G401.6 (cell line): ENCODE measurements at regions not wholly inside any gene's neighbourhood (a gene's known extent, or its start where the extent isn't known, plus 50 kb on each side); places are given as distances from the start of the nearest gene placed in this dataset.
"Not testable (repeated sequence)": the region's sequence is repeated elsewhere in the genome, so short reads cannot be mapped to it uniquely, and the experiment has no call there.

Experiments used
- FAIRE-seq: peaks from 2 replicates; lab custom pipeline; 2012; peaks lifted over from hg19 to GRCh38; lab: Jason Lieb, UNC

DNA sequence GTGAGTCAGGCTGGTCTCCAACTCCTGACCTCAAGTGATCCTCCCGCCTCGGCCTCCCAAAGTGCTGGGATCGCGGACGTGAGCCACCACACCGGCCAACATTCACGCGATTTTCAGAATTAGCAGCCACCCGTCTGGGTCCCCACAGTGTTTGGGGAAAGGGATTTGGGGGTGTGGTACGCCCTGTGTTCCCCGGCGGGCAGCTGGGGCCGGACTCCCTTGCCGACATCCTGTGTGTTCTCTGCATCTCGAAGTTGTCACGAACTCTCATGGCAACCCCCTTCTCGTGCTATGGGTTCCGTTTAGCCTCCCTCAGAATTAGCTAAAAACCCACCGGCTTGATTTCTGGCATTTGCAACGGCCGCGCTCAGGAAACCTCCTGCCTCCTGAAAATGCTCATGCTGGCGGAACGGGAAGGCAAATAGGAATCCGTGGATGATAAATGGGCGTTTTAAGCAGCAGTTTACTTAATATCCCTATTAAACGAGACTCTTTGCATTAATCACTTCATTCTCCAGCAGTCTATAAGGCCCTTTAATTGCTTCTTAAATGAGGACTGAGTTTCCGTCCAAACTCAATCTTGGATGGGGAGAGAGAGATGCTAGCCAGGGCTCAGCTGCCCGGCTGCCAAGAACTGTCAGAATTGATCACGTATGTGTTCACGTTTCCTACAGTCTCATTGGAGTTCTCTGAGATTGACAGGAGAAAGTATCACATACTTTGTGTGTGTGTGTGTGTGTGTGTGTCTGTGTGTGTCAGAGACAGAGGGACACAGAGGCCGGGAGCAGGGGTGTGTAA lies 78.9 kb upstream of the PPP2R3B start:
- FAIRE-seq: no peak

DNA sequence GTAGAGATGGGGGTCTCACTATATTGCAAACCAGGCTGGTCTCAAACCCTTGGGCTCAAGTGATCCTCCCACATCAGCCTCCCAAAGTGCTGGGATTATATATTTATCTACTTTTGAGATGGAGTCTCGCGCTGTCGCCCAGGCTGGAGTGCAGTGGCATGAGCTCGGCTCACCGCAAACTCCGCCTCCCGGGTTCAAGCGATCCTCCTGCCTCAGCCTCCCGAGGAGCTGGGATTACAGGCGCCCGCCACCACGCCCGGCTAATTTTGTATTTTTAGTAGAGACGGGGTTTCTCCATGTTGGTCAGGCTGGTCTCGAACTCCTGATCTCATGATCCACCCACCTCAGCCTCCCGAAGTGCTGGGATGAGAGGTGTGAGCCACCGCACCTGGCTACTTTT lies 80.1 kb upstream of the PPP2R3B start:
- not testable (repeated sequence) for FAIRE-seq

GRCh38 chrX:467686-468085 lies 81.0 kb upstream of the PPP2R3B start:
- not testable (repeated sequence) for FAIRE-seq

DNA sequence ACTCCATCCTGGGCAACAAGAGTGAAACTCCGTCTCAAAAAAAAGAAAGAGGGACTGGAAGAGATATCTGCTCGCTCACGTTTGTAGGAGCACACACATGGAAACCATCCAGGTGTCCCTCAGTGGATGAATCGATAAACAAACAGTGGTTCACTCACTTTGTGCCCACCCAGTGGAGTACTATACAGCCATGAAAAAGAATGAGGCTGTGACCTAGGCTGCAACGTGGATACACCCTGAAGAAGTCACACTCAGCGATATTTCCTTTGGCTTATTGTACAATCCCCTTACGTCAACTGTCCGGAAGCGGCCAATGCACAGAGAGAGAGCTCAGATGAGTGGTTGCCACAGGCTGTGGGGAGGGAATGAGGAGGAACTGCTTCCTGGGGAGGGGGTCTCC lies 82.3 kb upstream of the PPP2R3B start:
- no peak for FAIRE-seq

DNA sequence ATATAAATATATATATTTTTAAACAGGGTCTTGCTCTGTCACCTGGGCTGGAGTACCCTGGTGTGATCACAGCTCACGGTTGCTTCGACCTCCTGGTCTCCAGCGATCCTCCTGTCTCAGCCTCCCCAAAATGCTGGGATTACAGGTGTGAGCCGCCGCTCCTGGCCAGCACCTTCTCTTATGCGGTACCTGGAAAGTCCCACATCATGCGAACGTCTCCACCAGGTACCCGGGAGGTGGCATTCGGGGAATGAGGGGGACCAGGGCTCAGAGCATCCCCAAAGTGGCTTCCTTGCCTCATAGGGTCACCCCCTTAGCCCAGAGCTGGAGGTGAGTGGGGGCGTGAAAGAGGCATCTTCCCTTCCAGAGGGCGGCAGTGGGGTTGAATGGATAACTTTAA lies 84.0 kb upstream of the PPP2R3B start:
- FAIRE-seq: no peak

DNA sequence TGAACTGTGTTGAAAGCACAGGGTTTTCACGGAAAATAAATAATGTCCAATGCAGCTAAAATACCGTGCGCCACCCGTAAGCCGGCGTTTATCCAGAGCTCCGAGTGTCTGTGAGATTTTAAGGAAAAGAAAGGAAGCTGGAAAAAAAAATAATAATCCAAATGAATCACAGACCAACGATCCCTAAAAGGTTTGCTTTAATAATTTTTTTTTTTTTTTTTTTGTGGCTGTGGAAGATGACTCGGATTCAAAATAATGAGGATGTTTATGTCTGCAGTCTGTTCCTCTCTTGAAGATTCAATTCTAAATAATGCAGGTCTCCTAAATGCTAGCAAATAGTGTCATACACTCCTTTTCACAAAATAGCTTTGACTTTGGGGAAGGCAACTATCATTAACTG lies 84.6 kb upstream of the PPP2R3B start:
- FAIRE-seq: no peak

DNA sequence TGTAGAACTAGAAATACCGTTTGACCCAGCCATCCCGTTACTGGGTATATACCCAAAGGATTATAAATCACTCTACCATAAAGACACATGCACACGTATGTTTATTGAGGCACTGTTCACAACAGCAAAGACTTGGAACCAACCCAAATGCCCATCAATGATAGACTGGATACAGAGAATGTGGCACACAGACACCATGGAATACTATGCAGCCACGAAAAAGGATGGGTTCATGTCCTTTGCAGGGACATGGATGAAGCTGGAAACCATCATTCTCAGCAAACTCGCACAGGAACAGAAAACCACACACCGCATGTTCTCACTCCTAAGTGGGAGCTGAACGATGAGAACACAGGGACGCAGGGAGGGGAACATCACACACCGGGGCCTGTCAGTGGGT lies 85.6 kb upstream of the PPP2R3B start:
- not testable (repeated sequence) for FAIRE-seq

GRCh38 chrX:475926-476723 lies 89.4 kb upstream of the PPP2R3B start:
- FAIRE-seq: no peak

GRCh38 chrX:476724-477075 lies 90.0 kb upstream of the PPP2R3B start:
- FAIRE-seq: no peak

DNA sequence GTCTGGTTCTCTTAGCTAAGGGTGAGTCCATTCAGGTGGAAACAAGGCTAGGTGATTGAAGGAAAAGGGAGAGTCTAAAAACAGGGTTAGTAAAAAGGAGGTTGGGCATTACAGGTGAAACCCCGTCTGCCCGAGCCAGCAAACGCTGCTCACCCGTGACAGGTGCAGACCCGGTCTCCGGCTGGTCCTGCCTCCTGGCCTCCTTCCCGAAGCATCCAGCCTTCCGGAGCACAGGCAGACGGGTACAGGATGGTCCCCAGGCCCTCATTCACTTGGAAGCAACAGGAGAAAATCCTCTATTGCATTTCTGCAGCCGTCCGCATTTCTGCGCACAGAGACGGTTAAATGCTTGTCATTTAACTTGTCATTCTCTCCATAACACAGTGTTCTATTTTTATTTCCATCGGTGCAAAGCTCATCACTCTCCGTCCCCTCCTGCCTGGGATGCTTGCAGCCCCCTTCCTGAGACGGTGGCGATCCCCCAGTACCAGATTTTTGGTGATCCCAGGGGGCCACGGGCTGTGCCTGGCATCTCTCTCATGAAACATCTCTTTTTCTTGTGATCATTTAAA lies 90.8 kb upstream of the PPP2R3B start:
- no peak for FAIRE-seq

DNA sequence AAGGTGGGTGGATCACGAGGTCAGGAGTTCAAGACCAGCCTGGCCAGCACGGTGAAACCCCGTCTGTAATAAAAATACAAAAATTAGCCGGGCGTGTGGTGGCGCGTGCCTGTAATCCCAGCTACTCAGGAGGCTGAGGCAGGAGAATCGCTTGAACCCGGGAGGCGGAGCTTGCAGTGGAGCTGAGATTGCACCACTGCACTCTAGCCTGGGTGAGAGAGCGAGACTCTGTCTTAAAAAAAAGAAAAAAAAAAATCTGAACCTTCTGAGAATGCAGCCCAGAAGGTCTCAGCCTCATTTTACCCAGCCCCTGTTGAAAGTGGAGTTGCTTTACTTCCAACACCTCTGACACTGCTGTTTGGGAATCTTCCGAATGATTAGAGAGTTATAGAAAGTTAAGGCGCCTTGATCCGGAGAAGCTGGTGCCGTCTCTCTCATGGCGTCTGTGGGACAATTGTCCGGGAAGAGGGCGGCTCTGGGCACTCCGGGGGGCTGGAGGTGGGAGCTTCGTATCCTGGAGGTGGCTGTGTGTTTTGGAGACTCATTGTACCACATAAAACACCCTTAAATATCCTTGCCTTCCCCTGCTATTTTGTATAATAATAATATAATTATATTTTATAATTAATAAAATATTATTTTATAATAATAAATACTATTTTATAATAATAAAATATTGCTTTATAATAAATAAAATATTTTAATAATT lies 92.7 kb upstream of the PPP2R3B start:
- FAIRE-seq: no peak

DNA sequence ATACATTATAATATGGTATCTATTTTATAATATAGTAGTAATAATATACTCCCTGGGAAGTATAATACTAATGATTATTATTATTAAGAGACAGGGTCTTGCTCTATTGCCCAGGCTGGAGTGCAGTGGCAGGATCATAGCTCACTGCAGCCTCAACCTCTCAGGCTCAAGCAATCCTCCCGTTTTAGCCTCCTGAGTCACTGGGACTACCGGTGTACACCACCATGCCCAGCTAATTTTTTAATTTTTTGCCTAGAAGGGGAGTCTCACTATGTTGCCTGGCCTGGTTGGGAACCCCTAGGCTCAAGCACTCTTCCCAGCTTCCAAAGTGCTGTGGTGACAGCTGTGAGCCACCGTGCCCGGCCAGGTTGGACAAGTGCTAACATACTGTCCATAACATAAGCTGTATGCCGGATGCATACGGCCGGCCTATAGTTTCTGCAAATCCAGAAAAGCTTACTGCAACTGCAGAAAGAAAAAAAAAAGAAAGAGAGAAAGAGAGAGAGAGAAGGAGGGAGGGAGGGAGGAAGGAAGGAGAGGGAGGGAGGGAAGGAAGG lies 94.2 kb upstream of the PPP2R3B start:
- FAIRE-seq: no peak

GRCh38 chrX:482192-482701 lies 95.5 kb upstream of the PPP2R3B start:
- FAIRE-seq: no peak

DNA sequence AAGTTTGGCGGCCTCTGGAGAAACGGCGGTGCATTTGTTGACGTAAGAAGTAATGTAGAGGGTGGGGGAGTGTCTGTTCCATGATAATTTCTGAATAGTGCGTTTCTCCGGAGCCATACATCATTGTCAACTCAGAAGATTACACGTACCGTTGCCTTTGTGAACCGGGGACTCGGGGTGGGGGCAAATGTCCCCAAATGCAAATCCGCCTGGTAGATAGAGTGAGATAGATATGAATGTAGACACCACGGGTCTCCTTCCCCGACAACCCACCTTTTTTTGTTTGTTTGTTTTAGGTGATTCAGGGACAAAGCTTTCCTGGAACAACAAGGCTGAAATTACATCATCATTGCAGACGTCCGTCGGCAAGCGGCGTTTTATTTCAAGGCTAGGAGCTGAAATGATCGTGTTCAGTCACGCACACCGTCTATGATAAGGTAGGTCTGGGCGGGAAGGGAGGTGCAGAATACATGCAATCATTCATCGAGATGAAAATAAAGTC lies 96.0 kb upstream of the PPP2R3B start:
- FAIRE-seq: no peak

DNA sequence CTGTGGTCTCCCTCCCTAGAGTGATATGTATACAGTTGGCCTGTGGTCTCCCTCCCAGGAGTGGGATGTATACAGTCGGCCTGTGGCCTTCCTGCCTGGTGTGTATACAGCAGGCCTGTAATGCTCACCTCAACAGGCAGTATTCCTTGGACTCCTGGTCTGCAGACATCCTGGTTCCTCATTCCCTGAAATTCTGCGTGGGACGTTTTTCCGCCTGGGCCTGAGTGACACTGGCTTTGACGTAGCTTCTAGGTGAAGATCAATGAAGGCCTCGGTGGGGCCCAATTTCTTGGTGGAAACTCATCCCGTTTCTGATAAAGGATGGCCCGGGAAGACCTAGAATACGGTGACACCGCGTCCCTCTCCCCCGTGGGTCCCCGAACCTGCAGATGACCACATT lies 98.7 kb upstream of the PPP2R3B start:
- FAIRE-seq: no peak

GRCh38 chrX:486325-486724 lies 99.6 kb upstream of the PPP2R3B start:
- no peak for FAIRE-seq

- FAIRE-seq: no peak
Observed at GRCh38 chrX:487836-488235, 101.1 kb upstream of the PPP2R3B start.

GRCh38 chrX:489820-490219 lies 103.1 kb upstream of the PPP2R3B start:
- no peak for FAIRE-seq

DNA sequence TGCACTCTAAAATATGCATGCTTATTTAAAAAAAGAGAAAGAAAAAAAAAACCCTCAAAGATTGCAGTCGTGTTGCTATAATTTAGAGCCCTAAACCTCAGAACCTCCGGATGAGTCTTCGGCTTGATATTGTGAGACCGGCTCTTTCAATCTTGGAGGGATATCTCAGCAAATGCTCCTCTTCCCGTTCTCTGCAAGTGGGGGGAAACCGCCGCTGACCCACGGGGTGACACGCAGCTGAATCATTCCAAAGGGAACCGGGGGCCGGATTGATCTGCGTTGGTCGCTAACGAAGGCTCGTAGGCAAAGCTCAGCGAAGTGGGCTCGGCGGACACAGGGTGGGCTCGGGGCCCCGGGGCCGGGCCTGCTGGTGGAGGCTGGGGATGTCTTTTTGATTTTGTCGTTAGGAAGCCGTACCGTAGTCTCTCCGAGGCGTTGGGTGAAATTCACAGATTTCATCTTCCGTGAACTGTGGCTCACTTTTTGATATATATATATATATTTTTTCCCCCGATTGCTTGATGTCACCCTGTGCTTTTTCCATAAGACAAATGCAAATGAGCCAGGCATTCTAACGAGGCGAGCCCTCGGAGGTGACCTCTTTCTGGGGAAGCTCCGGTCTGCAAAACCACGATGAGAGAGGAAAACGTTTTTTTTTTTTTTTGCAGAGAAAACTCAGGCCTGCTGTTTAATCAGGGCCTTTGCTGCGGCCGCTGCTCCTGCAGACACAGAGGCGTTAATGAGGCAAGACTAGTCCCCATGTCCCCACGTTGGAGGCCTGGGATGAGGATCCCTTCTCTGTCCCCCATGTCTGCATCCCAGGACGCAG lies 110.7 kb upstream of the PPP2R3B start:
- no peak for FAIRE-seq

- not testable (repeated sequence) for FAIRE-seq
Observed at GRCh38 chrX:498901-499300, 112.2 kb upstream of the PPP2R3B start.

DNA sequence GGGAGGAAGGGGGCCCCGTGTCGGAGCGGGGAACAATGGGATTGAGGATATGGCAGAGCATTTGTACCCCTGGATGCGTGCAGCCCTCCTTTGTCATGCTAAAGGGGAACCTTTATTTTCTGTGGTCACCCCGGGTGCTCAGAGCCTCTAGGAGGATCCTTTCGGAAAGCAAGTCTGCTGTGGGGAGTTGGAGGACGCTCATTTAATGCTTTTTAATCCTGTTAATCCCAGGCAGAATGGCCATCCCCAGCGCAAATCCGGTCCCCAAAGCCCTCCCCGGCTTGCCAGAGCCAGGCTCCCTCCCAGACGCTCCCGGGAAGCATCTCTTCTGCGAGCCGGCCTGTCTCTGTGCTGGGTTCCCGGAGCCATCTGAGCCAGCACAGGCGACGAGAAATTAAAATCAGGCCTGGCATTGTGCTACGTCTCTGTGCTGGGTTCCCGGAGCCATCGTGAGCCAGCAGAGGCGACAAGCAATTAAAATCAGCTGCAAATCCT lies 113.2 kb upstream of the PPP2R3B start:
- FAIRE-seq: no peak
